GM19324 (cell line): ENCODE measurements at regions not wholly inside any gene's neighbourhood (a gene's known extent, or its start where the extent isn't known, plus 50 kb on each side); places are given as distances from the start of the nearest gene placed in this dataset.

Experiments
- ATAC-seq: cut with Tn5 transposase; IDR thresholded peaks from one replicate; pipeline ENCODE4 v1.9.1; 2021; ENCODE audit warnings: mild to moderate bottlenecking, moderate library complexity; ENCODE audit not compliant: unreplicated experiment, low FRiP score

DNA sequence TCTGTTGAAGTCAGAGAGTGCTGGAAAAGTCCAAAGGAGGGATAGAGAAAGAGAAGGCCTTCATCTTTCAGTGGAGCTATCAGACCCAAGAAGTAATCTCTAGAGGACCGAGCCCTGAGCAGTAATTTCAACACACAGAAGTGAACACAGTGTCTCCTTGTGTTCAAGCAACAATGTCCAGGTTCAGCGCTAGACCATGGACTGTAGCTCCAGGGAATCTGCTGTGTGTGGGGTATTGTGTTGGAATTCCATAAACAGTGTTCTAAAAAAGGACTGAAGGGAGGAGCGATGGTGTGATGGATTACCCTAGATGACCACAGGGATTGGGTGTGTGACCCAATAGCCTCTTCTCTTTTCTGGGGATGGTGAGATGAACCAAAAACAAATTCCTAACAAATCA lies 165.9 kb downstream of the BLID start:
- ATAC-seq: no peak

DNA sequence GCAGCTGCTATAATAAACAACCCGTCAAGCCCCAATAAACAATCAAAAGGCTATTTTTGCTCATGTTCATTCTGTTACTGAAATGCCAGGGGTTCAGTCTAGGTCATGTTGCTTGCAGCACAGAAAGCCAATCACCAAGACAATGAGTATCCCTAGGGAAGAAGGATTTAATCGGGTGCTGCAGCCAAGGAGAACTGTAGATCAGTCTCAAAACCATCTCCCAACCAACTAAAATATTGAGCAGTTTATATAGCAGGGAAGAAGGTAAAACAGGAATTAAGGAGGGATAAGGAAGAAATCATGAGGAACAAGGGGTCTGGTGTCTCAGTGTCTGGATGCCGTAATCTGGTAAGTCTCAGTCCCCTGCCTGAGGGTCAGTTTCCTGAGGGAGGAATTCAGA lies 169.5 kb downstream of the BLID start:
- no peak for ATAC-seq

DNA sequence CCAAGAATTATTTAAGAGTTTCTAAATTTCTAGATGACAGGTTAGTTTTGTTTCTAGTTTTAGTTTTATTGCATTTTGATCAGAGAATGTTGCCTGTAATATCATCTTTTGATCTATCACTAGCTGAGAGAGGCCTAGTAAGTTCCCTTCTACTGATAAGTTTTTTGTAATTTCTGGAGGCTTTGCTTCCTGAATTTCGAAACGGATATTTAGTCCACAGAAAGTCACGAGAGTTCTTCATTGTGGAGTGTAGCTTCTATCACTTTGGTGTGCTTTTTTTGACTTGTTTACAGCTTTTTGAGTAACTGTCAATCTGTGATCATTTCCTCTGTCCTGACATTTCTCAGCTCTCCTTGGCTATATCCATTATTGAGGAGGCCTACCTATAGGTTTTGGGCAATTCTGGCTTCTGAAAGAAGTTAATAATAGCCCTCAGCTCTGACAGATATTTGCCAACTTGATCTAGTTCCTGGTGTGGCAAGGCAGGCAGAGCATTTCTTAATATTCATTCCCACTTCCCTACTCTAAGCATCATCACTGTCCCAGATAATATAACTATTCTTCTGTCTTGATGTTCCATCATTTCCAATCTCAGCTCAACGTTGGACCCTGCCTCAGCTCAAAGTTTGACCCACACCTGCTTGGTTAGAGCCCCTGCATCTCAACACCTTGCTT lies 171.3 kb downstream of the BLID start:
- no peak for ATAC-seq

DNA sequence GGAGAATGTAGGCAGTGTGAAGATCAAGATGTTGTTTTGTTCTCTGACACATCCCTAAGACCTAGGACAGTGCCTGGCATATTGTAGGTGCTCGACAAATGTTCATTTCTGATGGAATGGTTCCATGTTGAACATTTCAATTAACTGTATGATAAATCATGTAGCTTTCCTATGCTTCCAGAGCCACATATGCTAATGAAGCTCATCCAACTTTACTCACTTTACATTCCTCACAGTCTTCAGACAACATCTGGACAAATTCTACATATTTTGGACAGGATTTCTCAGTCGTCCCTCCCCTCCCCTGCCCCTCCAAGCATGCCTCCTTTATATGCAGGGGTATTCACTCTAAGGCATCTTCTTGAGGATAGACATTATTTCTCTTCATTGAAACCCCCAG lies 177.9 kb downstream of the BLID start:
- ATAC-seq: no peak

DNA sequence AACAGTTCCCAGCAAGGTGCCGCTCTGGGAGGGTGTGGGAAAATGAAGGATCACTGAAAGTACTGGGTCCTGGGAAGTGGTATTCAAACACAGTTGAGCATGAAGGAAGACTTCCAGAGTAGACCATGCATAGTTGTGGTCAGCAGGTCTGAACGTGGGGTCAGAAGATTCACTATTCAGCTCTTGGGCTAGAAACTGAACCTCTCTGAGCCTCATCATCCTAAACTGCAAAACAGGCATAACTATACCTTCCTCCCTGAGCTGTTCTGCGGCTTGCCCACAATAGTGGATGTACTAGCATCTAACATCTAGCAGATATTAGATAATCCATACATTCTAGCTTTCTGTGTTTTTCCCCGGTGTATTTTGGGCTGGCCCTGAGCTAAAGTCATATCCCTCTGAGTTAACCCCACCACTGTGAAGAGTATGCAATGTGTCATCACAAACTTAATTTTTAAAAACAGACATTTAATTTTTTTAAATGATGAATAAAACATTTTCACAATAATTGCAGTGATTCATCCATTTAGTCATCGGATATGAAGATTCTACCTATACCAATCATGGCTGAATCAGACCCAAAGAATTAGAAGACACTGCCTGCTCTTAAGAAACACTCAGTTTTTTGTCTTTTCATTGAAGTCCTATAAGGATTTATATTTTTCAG lies 179.1 kb downstream of the BLID start:
- ATAC-seq: no peak

DNA sequence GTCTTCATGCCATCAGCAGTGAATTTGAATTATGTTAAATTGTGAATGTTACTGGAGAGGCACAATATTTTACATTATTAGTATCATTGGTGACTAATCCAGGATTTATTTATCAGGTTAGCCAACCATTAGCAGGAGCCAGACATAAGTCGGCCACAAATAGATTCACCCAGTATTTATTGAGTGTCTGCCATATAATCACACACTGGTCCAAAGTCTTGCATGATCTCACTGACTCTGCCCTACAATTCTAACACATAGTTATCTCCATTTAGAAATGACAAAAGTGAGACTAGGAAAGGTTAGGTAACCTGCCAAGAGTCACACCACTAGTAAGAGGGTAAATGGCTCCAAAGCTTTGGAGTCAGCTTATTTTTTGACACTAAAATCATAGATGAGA lies 179.6 kb downstream of the BLID start:
- ATAC-seq: no peak

DNA sequence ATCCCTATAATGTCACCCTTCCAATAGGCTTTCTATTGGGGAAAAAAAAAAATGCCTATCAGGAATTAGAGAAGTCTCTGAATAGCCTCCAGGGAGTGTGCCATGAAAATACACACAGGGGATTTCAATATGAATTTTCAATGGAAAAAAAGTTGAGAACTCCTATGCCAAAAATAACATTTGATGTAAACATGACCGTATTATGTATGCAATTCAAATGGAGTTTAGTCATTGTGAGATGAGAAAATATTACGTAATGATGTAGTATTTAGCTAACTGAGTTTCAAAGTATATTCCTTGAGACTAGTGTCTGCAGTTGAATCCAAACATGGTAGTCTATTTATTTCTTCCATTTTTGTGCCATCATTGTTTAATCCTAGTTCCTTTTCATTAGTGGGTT lies 182.3 kb downstream of the BLID start:
- no peak for ATAC-seq

DNA sequence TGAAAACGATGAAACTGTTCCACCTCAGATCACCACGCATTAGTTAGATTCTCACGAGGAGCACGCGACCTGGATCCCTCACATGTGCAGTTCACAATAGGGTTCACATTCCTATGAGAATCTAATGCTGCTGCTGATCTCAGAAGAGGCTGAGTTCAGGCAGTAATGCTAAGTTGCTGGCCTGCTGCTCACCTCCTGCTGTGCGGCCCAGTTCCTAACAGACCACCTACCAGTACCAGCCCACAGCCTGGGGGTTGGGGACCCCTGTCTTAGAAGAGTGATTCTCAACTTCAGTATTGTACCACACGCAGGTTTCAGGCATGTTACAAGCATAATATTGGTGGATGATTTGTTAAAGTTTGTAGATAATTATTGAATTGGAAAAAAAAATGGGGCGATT lies 182.7 kb downstream of the BLID start:
- ATAC-seq: no peak

DNA sequence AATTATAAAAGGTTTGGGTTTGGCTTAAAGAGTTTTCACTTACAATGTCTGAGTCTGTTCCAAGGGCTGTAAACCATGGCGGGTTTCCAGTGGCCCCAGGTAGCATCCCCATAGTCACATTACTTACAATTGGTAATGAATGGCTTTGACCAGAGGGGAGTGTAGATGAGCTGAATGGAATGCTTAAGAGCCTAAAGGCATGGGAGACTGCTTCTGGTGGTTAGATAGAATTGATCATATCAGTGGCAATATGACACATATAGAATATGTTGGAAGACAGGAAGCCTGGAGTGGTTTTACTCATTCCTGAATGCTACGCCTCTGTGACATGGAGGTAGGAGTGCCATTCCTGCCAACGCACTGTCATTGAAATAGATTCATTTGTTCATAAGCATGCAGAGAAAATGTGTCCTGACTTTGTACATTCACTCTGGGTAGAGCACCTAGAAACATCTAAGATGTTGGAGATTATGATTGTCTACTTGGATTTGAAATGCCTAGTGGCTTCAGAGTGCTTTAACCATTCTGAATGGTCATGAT lies 183.3 kb downstream of the BLID start:
- no peak for ATAC-seq

DNA sequence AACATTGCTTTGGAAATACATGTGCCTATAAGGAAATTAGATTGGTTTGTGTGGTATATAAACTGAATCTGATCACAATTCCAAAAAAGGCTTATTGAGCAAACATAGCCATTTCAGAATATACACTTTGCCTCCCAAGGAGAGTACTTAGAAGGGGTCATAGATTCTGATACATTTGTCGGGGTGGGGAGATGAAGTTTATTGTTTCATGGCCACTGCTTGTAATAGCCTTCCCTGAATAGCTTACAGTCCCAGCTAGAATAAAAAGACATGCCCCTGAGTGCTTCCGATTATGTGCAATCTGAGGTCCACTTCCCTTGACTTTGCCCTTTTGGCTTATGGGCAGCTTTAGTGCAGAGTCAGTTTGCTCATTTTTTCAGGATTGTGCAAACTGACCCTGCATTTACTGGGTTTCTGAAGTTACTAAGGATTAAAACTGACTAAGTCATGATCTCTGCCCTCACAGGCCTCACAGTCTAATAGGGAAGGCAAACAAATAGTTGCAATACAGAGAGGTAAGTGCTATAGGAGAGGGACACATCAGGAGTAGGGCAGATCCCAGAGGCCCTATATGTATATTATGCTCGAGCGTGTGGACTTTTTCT lies 184.2 kb downstream of the BLID start:
- ATAC-seq: no peak

DNA sequence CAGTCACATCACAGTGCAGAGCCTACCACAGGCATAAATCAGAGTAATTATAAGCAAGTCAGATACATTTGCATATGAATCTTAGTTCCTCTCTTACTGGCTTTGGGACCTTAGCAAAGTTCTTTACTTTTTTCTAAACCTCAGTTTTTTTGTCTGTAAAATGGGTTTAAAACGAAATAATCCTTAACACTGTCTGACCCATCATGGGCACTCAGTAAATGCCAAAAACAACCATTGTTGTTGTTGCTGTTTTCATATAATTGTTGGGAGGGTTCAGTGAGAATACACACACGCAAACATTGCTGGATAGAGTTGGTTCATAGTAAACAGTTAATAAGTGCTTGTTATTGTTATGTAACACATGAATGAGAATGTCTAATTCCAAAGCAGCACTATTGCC lies 184.9 kb downstream of the BLID start:
- no peak for ATAC-seq

DNA sequence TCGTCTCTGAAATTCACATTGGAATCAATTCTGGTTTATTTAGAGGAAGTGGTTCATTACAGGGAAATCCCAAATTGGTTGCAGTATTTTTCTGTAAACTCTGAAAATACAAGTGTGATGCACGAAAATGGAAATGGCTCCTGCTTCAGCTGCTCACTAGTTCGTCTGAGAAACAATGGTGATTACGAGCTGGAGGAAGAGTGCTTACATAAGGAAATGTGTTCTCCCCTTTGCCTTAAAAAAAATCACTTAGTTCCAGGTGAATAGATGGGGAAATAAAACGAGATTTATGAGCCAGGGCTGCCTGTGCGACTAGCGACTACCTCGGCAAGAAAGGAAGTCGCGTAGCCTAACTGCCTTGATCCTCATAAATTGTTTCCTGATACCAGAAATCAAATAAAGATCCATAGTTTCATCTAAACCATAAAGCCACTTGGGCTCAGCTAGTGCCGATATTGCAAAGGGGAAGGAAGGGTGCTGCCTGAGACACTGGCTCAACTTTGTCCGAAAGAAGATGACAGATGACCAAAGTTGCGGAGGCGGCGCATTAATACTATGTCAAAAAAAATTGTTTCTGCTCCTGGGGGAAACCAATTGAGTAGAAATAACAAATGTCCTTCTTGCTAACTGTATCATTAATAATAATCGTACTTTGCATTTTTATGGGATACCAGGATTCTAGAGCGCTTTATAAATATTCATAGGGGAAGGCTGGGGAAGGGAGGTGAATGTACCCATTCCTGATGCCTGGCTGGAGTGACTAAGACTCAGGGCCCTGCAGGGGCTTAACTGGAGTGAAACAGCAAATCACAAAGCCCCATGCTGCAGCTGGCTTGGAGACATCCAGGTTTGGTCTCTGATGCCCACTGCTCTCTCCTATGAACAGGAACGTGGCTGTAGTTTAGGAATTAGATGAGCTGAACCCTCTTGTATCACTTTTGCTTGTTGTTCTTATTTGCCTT lies 185.7 kb downstream of the BLID start:
- no peak for ATAC-seq

DNA sequence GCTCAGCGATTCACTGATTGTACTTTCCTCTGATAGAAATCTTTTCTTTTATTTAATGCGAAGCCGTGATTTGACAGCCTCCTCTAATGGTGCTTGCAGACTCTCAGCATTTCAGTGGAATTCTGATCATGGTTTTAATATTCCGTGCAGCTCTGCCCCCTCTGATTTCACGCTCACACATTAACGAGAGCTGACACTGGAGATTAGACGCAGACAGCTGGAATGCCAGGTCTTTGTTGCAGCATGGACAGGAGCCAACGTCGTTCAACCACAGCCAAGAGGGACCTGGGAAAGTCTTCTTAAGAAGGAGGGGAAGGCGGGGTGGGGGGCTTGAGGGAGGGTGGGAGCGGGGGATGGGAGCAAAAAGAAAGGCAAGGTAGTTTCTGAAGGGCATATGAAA lies 186.4 kb downstream of the BLID start:
- ATAC-seq: no peak

DNA sequence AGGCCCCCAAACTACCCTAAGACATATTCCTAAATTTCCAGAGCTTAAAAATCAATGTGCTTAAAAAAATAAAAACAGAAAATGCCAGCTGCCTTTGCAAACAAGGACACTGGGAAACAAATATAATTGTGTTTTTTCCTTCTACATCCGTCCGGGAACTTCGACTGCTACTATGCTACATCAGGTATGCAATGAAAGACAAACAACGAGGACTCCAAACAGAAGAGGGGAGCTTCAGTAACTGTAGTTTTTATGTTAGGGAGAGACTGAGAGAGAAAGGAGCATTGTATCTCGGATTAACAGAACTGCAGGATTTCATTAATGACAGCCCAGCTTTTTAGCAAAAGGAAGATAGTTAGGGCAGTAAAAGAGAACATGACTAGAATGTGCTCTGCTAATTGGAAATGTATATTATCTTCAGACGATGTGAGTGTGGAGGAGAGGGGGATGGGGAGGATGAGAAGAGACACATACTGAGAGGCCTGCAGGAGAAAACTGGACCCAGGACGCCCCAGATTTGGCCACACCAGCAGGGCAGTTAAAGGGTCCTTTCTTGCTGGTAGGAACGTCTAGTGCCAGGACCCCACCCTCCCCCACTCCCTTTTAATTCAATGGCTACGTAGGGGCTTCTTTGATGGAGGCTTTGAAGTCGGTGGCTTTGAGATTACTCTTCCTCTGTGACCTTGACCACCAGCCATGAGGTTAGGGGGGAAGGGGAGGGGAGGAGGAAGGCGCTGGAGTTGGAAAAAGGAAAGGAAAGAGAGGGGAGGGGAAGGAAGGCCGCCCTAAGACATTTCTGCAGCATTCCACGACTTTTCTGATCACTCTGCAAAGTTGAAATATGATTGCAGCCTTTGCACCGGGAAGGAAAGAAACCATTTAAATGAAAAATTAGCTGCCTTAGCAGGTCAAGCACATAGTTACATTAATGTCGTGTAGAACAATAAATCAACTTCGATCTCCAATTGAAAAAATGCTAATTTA lies 187.1 kb downstream of the BLID start:
- no peak for ATAC-seq

DNA sequence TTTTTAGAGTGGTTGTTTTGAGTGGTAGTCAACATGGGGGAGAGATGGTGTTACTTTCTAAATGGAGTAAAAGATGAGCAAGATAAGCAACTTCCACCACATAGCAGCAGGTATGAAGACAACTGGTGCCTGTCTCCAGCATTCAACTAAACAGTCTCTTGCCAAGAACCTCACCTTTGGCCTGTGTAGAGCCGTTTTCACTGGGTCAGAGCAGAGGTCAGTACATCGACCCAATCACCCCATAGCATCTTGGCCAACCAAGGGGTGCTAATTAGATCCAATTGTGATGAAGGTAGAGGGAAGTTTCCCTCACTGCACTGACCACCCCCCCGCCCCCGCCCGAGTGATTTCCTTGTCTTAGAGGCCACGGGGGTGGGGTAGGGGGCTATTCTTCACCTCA lies 188.2 kb downstream of the BLID start:
- no peak for ATAC-seq

DNA sequence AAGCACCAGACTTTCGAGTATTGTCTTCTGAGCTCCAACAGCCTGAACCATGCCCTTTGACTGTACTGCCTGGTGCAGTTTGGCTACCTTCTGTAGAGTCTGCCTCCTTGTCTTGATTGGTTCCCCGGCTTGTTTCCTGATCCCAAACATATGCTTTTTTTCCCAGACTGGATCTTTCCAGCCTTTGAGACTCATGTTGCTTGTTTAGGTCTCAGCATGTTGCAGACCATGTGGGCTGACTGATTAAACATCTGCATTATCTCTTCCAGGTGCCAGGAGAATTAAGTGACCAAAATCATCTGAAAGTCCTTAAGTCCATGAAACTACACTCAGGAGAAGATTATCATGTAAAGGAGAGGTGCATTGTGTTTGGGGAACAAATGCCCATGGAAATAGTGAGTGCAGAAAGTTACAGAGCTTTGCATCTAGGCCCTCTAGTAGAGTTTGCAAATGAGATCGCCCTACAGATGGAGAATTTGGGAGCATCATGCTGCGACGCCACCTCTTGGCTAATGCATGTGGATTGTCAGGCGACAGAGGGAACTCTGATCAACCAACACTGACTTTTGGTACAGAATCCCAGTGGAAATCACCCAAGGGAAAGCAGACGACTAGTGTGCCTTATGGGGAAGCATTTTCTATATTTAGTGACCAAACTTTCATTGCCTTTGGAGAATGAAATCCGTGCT lies 188.8 kb downstream of the BLID start:
- no peak for ATAC-seq

DNA sequence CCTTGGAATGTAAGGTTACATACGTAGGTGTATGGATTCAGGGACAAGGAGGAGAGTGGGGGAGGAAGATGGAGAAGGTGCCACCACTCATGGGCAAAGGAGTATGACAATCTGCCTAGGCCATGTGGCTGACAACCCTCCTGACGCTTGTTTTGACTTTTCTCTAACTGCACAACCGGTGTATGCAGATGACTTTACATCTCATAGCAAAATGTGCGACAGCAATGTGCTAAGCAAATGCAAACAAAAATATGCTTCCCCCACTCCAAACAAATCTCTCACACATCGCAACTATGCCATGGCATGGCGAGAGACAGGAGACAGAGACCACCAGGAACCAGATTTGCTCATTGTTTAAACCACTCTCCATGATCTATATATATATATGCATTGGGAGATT lies 191.8 kb downstream of the BLID start:
- no peak for ATAC-seq

DNA sequence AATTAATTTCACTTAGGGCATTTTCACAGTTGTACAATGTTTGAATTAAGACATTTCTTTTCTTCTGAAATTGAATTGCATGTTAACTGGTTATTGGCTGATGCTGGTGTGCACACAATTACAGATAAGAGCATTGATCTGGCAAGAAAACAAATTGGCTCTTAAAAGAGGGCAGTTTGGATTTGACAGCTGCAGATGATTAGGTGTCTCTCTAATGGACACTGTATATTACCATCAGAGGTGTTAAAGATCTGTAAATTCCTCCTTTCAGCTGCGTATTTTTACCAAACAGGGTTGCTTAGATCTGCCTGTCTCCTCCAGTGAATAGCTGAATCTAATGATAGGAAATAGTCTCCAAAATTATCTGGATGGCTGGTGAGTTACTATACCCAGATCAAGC lies 198.5 kb downstream of the BLID start:
- no peak for ATAC-seq

DNA sequence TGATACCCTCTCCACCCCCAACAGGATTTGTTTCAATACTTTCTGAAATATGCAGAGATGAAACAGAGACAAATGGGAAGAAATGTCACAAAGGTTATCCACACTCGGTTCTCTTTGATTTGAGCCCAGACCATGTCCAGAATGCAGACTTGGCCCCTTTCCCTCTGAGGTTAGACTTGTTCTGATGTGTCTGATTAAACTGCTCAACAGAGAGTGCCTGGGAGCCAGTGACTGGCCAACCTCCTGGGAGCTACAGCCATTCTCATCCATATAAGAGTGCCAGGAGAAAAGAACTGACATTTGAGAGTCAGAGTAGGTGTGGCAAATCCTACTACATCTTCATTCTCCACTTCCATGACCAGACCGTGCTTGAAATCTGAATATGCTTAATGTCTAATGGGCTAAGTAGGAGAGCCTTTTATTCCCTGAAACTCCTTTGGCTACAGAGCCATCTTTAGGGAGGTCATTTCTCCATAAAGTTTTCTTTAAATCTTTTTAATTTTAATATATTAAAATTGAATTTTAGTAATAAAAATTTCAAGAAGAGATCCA lies 201.4 kb downstream of the BLID start:
- no peak for ATAC-seq
